Esophagus squamous epithelium (tissue), 5 donors: ENCODE measurements at regions not wholly inside any gene's neighbourhood (a gene's known extent, or its start where the extent isn't known, plus 50 kb on each side); places are given as distances from the start of the nearest gene placed in this dataset.

Experiments
- DNase-seq: peaks from one replicate; lab custom pipeline; 2025; lab: John Stamatoyannopoulos, UW
- H3K27ac ChIP-seq, 4 donors: fragments of 200-600 bp; sonication (generic); one replicate each; pipeline ENCODE4 v1.5.1; 2016 to 2019; ENCODE audit warnings: mild to moderate bottlenecking in 1 of 4
- H3K27me3 ChIP-seq, 4 donors: fragments of 200-600 bp; sonication (generic); 1 replicate in 3 of 4; 2 replicates in 1 of 4; pipeline versions ENCODE4 v1.5.1 to v1.6.0; 2017 to 2021; ENCODE audit warnings: antibody characterized with exemption in 1 of 4
- H3K36me3 ChIP-seq, 3 donors: fragments of 200-600 bp; sonication (generic); one replicate each; pipeline ENCODE4 v1.5.1; 2016 to 2019
- H3K4me1 ChIP-seq, 3 donors: fragments of 200-600 bp; sonication (generic); one replicate each; pipeline ENCODE4 v1.5.1; 2017 to 2019
- H3K4me3 ChIP-seq, 4 donors: fragments of 200-600 bp; sonication (generic); 1 replicate in 3 of 4; 2 replicates in 1 of 4; pipeline ENCODE4 v1.5.1; 2016 to 2019; ENCODE audit warnings: mild to moderate bottlenecking in 2 of 4, moderate library complexity in 1 of 4
- H3K9me3 ChIP-seq, 3 donors: fragments of 200-600 bp; sonication (generic); one replicate each; pipeline ENCODE4 v1.5.1; 2016 to 2019
- POLR2A ChIP-seq, 4 donors: fragments of 450-650 bp; IDR thresholded peaks; one replicate each; pipeline ENCODE4 v1.6.1; 2017; ENCODE audit warnings: antibody characterized with exemption in 4 of 4, mild to moderate bottlenecking in 4 of 4, moderate library complexity in 3 of 4
- WGBS, 2 donors: methylation state at CpG; one replicate each; pipeline ENCODE4 v1.1.5; 2018; 5-methylcytosine and 5-hydroxymethylcytosine counted together
- intact Hi-C: fragments of 100-400 bp; cut with DNase I; formaldehyde crosslinking; loops from one replicate; pipeline ENCODE4 v1.15.0; 2022
- TF ChIP-seq, protein P1 (sequence below), 6 experiments: fragments of 450-650 bp in 4 of 6; fragments of 200-600 bp in 2 of 6; sonication (generic) in 2 of 6; IDR thresholded peaks; one replicate each; pipeline ENCODE4 v1.5.1; 2016 to 2019; ENCODE audit warnings: antibody characterized with exemption in 6 of 6, mild to moderate bottlenecking in 4 of 6, moderate library complexity in 4 of 6
- donor health status: DM: yes; HTN: yes; CAD: no.

DNA sequence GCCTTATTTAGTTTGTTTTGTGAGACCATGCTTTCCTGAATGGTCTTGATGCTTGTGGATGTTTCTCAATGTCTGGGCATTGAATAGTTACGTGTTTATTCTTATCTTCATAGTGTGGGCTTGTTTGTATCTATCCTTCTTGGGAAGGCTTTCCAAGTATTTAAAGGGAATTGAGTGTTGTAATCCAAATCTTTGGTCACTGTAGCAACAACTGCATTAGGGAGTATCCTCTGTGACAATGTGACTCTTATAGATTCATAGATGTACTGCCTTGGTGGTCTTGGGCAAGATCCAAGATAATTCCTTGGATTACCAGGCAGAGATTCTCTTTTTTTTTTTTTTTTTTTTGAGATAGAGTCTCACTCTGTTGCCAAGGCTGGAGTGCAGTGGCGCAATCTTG lies 598.4 kb downstream of the CBLN4 start:
- H3K4me3 ChIP-seq = no peak overlapping the region
- H3K36me3 ChIP-seq = no peaks in the 10 kb centered on the region
- DNase-seq = no peak
- no peaks in the 10 kb centered on the region for H3K9me3 ChIP-seq
- H3K27me3 ChIP-seq = no peaks in the 10 kb centered on the region
- no peak overlapping the region for H3K27ac ChIP-seq
- H3K4me1 ChIP-seq = no peaks in the 10 kb centered on the region
- TF ChIP-seq POLR2A (IDR thresholded peaks at IDR 0.05) = no peak
- TF ChIP-seq, protein P1, sequence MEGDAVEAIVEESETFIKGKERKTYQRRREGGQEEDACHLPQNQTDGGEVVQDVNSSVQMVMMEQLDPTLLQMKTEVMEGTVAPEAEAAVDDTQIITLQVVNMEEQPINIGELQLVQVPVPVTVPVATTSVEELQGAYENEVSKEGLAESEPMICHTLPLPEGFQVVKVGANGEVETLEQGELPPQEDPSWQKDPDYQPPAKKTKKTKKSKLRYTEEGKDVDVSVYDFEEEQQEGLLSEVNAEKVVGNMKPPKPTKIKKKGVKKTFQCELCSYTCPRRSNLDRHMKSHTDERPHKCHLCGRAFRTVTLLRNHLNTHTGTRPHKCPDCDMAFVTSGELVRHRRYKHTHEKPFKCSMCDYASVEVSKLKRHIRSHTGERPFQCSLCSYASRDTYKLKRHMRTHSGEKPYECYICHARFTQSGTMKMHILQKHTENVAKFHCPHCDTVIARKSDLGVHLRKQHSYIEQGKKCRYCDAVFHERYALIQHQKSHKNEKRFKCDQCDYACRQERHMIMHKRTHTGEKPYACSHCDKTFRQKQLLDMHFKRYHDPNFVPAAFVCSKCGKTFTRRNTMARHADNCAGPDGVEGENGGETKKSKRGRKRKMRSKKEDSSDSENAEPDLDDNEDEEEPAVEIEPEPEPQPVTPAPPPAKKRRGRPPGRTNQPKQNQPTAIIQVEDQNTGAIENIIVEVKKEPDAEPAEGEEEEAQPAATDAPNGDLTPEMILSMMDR (IDR thresholded peaks at IDR 0.05) = no peak
- intact Hi-C loops = no loop called here
- WGBS, 2 donors = 60 to 74% methylated on average over 2 of the region's 2 CpGs

DNA sequence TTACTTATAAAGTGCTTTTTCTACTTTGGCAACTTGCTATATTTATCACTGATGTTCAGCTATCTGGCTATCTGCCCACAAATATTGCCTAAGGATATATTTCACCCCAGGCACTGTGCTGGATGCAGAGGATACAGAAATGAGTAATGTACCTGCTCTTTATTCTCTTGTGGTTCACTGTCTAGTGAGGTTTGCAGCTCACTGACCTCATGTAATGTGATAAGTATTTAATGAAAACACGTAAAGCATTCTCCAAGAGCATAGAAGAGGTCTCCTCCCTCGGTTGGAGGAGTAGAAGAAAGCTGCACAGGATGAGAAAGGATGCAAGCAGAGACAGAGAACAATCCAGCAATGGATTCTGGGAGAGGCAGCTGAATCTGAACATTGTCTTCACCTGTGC lies 610.7 kb downstream of the CBLN4 start:
- Histone ChIP-seq H3K9me3 (no peaks in the 10 kb centered on the region), H3K4me3 (no peak overlapping the region), H3K27me3 (no peaks in the 10 kb centered on the region), H3K27ac (no peak overlapping the region), H3K36me3 (no peaks in the 10 kb centered on the region), H3K4me1 (no peaks in the 10 kb centered on the region)
- no peak for TF ChIP-seq POLR2A (IDR thresholded peaks at IDR 0.05)
- TF ChIP-seq, protein P1 (IDR thresholded peaks at IDR 0.05) = no peak
- intact Hi-C loops = no loop called here
- 26 to 67% methylated on average over 2 of the region's 2 CpGs for WGBS, 2 donors
- DNase-seq = no peak

DNA sequence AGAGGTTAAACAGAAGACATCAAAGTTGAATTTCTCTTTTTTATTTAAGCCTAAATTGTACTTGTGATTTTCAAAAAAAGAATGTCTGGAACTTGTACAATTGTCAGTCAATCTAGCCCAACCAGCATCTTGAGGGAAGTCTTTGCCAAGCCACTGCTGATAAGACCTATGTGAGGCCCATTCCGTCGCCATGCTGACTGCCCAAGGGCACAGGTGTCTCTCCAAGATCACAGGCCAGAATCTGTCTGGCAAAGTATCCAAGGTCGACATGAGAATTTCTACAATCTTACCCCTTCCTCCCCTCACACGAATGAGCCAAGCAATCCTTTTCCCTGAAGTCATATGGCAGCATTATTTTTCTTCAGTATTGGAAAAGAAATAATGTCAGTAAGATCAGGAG lies 614.5 kb downstream of the CBLN4 start:
- H3K4me1 ChIP-seq = no peaks in the 10 kb centered on the region

DNA sequence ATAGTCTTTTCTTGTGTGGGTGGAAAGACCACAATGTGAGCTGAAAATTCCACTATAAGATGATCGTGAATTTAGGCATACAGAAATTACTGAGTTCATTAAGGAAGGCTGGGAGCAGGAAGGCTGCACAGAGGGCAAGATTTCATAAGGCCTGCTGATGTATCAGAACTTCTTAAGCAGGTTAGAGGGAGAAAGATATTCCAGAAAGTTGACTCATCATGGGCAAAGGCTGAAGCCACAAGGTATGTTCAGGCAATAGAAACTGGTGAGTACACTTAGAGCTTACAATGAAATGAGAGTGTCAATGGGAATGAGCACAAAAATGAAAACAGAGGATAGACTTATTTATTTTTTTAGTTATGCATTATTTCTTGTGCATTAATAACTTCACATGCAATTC lies 618.6 kb downstream of the CBLN4 start:
- intact Hi-C loops = no loop called here
- TF ChIP-seq, protein P1 (IDR thresholded peaks at IDR 0.05) = no peak
- no peak for TF ChIP-seq POLR2A (IDR thresholded peaks at IDR 0.05)
- H3K27ac ChIP-seq = no peak overlapping the region
- H3K4me1 ChIP-seq = no peaks in the 10 kb centered on the region
- no peaks in the 10 kb centered on the region for H3K27me3 ChIP-seq
- 67 to 90% methylated on average over 1 of the region's 1 CpG for WGBS, 2 donors
- no peaks in the 10 kb centered on the region for H3K9me3 ChIP-seq
- no peaks in the 10 kb centered on the region for H3K36me3 ChIP-seq
- no peak for DNase-seq
- H3K4me3 ChIP-seq = no peak overlapping the region

More for the DNA sequence above, 614.5 kb downstream of the CBLN4 start:
- Histone ChIP-seq H3K4me3 (no peak overlapping the region), H3K9me3 (no peaks in the 10 kb centered on the region), H3K27me3 (no peaks in the 10 kb centered on the region), H3K27ac (no peak overlapping the region), H3K36me3 (no peaks in the 10 kb centered on the region)
- TF ChIP-seq POLR2A (IDR thresholded peaks at IDR 0.05) = no peak
- TF ChIP-seq, protein P1 (IDR thresholded peaks at IDR 0.05) = no peak
- 54 to 61% methylated on average over 4 of the region's 4 CpGs for WGBS, 2 donors
- intact Hi-C loops = no loop called here
- no peak for DNase-seq

DNA sequence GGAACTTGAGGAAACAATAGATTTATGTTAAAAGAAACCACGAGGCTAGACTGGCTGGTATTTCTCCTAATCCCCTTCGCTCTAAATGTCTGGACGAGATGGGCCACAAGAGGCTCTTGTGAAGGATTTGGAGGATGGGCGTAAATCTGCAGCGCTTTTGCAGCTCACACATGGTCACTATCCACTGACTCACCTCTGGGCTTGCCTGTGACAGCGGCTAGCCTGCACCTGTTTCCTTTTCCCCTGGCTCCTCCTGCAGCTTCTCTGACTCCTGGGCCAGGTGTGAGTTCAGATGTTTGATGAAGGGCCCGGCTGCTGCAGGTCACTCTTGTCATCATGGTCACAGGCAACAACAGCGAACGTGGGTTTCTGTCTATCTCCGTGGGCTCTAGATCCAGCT lies 629.4 kb downstream of the CBLN4 start:
- TF ChIP-seq, protein P1 (IDR thresholded peaks at IDR 0.05) = no peak
- TF ChIP-seq POLR2A (IDR thresholded peaks at IDR 0.05) = no peak
- Histone ChIP-seq H3K36me3 (no peaks in the 10 kb centered on the region), H3K9me3 (no peaks in the 10 kb centered on the region), H3K4me1 (no peaks in the 10 kb centered on the region), H3K27me3 (no peaks in the 10 kb centered on the region), H3K27ac (no peak overlapping the region), H3K4me3 (no peak overlapping the region)
- intact Hi-C loops = no loop called here
- no peak for DNase-seq
- WGBS, 2 donors = 66 to 73% methylated on average over 9 to 10 of the region's 10 CpGs
